WTC11 (cell line): ENCODE measurements at regions not wholly inside any gene's neighbourhood (a gene's known extent, or its start where the extent isn't known, plus 50 kb on each side); places are given as distances from the start of the nearest gene placed in this dataset.

Experiments used
- ATAC-seq: fragments of 200-7000 bp; cut with Tn5 transposase; 2 replicates; pipeline ENCODE4 v1.10.0; 2021; ENCODE audit warnings: mild to moderate bottlenecking, moderate library complexity
- CTCF ChIA-PET: fragments of 300-600 bp; sonication (Branson Sonifier 250); formaldehyde crosslinking; loops from one replicate; lab custom pipeline; 2021; ENCODE audit warnings: antibody characterized with exemption; lab: Charles Lee
- POLR2A ChIA-PET: fragments of 350-600 bp; sonication (Branson Sonifier 250); formaldehyde crosslinking; loops from one replicate; lab custom pipeline; 2021; ENCODE audit warnings: antibody characterized with exemption; lab: Charles Lee
- DNase-seq: peaks from one replicate; pipeline ENCODE4 v3.0.0; 2021; ENCODE audit warnings: low spot score
- H3K27ac Mint-ChIP-seq: 2 replicates; pipeline ENCODE4 v1.8.0; 2021; ENCODE audit warnings: mixed read lengths
- H3K27me3 Mint-ChIP-seq: 2 replicates; pipeline ENCODE4 v1.8.0; 2021; ENCODE audit warnings: low read depth, mild to moderate bottlenecking, moderate library complexity, mixed read lengths
- H3K36me3 Mint-ChIP-seq: 2 replicates; pipeline ENCODE4 v1.8.0; 2021; ENCODE audit warnings: mixed read lengths
- H3K4me1 Mint-ChIP-seq: 2 replicates; pipeline ENCODE4 v1.8.0; 2022; ENCODE audit warnings: mixed read lengths
- H3K4me3 Mint-ChIP-seq: 2 replicates; pipeline ENCODE4 v1.8.0; 2021; ENCODE audit warnings: mild to moderate bottlenecking, moderate library complexity, mixed read lengths
- H3K9me3 Mint-ChIP-seq: 2 replicates; pipeline ENCODE4 v1.8.0; 2021; ENCODE audit warnings: mixed read lengths
- AR ChIP-seq: fragments of 250-450 bp; sonication (Bioruptor Pico); IDR thresholded peaks from 2 replicates; pipeline ENCODE4 v1.9.0; 2021; ENCODE audit warnings: mild to moderate bottlenecking
- ATF6 ChIP-seq: sonication (generic); formaldehyde crosslinking; IDR thresholded peaks from 2 replicates; pipeline ENCODE4 v1.8.1; 2023; ENCODE audit warnings: mild to moderate bottlenecking, missing genetic modification reagents
- CBFB ChIP-seq: sonication (generic); formaldehyde crosslinking; IDR thresholded peaks from 2 replicates; pipeline ENCODE4 v1.8.1; 2022; ENCODE audit warnings: mild to moderate bottlenecking, low read depth, missing genetic modification reagents
- CDX4 ChIP-seq: fragments of 250-450 bp; sonication (Bioruptor Pico); IDR thresholded peaks from 2 replicates; pipeline ENCODE4 v1.9.0; 2021; ENCODE audit warnings: moderate library complexity, mild to moderate bottlenecking, inconsistent platforms, borderline replicate concordance
- ERG ChIP-seq: fragments of 250-450 bp; sonication (Bioruptor Pico); IDR thresholded peaks from 2 replicates; pipeline ENCODE4 v1.8.0; 2021; ENCODE audit warnings: mild to moderate bottlenecking
- FOXP4 ChIP-seq: sonication (generic); formaldehyde crosslinking; IDR thresholded peaks from 2 replicates; pipeline ENCODE4 v1.8.0; 2022; ENCODE audit warnings: mild to moderate bottlenecking, missing genetic modification reagents
- GABPB1 ChIP-seq: sonication (generic); formaldehyde crosslinking; IDR thresholded peaks from 2 replicates; pipeline ENCODE4 v1.8.1; 2023; ENCODE audit warnings: mild to moderate bottlenecking, missing genetic modification reagents
- HMGA2 ChIP-seq: fragments of 250-450 bp; sonication (Bioruptor Pico); IDR thresholded peaks from 2 replicates; pipeline ENCODE4 v1.4.0; 2021; ENCODE audit warnings: mild to moderate bottlenecking, moderate library complexity
- MYBL2 ChIP-seq: sonication (generic); formaldehyde crosslinking; IDR thresholded peaks from 2 replicates; pipeline ENCODE4 v1.8.1; 2023; ENCODE audit warnings: mild to moderate bottlenecking, moderate library complexity, missing genetic modification reagents
- NR3C1 ChIP-seq: sonication (generic); formaldehyde crosslinking; conservative IDR thresholded peaks from 2 replicates; pipeline ENCODE4 v1.8.1; 2023; ENCODE audit warnings: low read depth, mild to moderate bottlenecking, missing genetic modification reagents
- PRRX2 ChIP-seq: fragments of 250-450 bp; sonication (Bioruptor Pico); IDR thresholded peaks from 2 replicates; pipeline ENCODE4 v1.8.0; 2021; ENCODE audit warnings: mild to moderate bottlenecking
- SP1 ChIP-seq: sonication (generic); formaldehyde crosslinking; conservative IDR thresholded peaks from 2 replicates; pipeline ENCODE4 v1.8.1; 2022; ENCODE audit warnings: missing genetic modification reagents
- TEAD4 ChIP-seq: sonication (generic); formaldehyde crosslinking; IDR thresholded peaks from 2 replicates; pipeline ENCODE4 v1.8.0; 2022; ENCODE audit warnings: mild to moderate bottlenecking, missing genetic modification reagents
- ZBTB21 ChIP-seq: sonication (generic); formaldehyde crosslinking; IDR thresholded peaks from 2 replicates; pipeline ENCODE4 v1.8.1; 2023; ENCODE audit warnings: mild to moderate bottlenecking, missing genetic modification reagents, borderline replicate concordance
- ZBTB43 ChIP-seq: sonication (generic); formaldehyde crosslinking; IDR thresholded peaks from 2 replicates; pipeline ENCODE4 v1.8.1; 2023; ENCODE audit warnings: mild to moderate bottlenecking, missing genetic modification reagents
- ZMAT4 ChIP-seq: fragments of 250-450 bp; sonication (Bioruptor Pico); IDR thresholded peaks from 2 replicates; pipeline ENCODE4 v1.9.0; 2021; ENCODE audit warnings: mild to moderate bottlenecking
- ZNF396 ChIP-seq: fragments of 250-450 bp; sonication (Bioruptor Pico); IDR thresholded peaks from 2 replicates; pipeline ENCODE4 v1.8.0; 2021; ENCODE audit warnings: mild to moderate bottlenecking, moderate library complexity, borderline replicate concordance
- ZNF671 ChIP-seq: fragments of 250-450 bp; sonication (Bioruptor Pico); IDR thresholded peaks from 2 replicates; pipeline ENCODE4 v1.8.0; 2021; ENCODE audit warnings: mild to moderate bottlenecking
- ZSCAN18 ChIP-seq: fragments of 250-450 bp; sonication (Bioruptor Pico); IDR thresholded peaks from 2 replicates; pipeline ENCODE4 v2.1.2; 2022; ENCODE audit warnings: mild to moderate bottlenecking, moderate library complexity

- TF ChIP-seq ERG, result no peak
Measured at GRCh38 chr3:105140899-105141367, 225.8 kb upstream of the ALCAM start (continued).

- H3K27me3 Mint-ChIP-seq, result no peaks in the 10 kb centered on the region
- TF ChIP-seq GABPB1 (CRISPR knock-in tag), result no peak
- no peak for TF ChIP-seq PRRX2 (CRISPR knock-in tag)
- no peak for TF ChIP-seq HMGA2 (CRISPR knock-in tag)
- TF ChIP-seq ZNF396 (CRISPR knock-in tag), result no peak
- TF ChIP-seq ZMAT4 (CRISPR knock-in tag), result no peak
- TF ChIP-seq MYBL2 (CRISPR knock-in tag), result no peak
- TF ChIP-seq SP1 (CRISPR knock-in tag), result no peak
- no peak for TF ChIP-seq AR (CRISPR knock-in tag)
- no peak for TF ChIP-seq TEAD4 (CRISPR knock-in tag)
- TF ChIP-seq CBFB (CRISPR knock-in tag), result no peak
- TF ChIP-seq ZBTB21 (CRISPR knock-in tag), result no peak
- no peak for TF ChIP-seq ATF6 (CRISPR knock-in tag)
- TF ChIP-seq NR3C1 (CRISPR knock-in tag), result no peak
- no peak for TF ChIP-seq ZBTB43 (CRISPR knock-in tag)
- TF ChIP-seq ZSCAN18, result no peak
- TF ChIP-seq FOXP4, result no peak
- no peak for TF ChIP-seq ZNF671 (CRISPR knock-in tag)
- TF ChIP-seq CDX4 (CRISPR knock-in tag), result no peak
- ChIA-PET POLR2A (no interaction called here), CTCF (interaction anchor here (0.6 kb wide), 1 partner anchor 372 kb away, joined by 3 read pairs; no protein-coding TSS in a partner anchor)
- H3K36me3 Mint-ChIP-seq, result peaks cover 19% of the 10 kb centered on the region
- DNase-seq (no peak), ATAC-seq (no peak)
- no peak overlapping the region for H3K27ac Mint-ChIP-seq
- H3K4me1 Mint-ChIP-seq, result no peaks in the 10 kb centered on the region
- H3K4me3 Mint-ChIP-seq, result no peak overlapping the region
- H3K9me3 Mint-ChIP-seq, result peaks cover 19% of the 10 kb centered on the region
Measured at GRCh38 chr3:105144837-105145236, 221.9 kb upstream of the ALCAM start.
